Adrenal gland (tissue), 5 donors: ENCODE measurements at regions not wholly inside any gene's neighbourhood (a gene's known extent, or its start where the extent isn't known, plus 50 kb on each side); places are given as distances from the start of the nearest gene placed in this dataset.

Source experiments
- POLR2A ChIP-seq, 2 donors: fragments of 450-650 bp; IDR thresholded peaks; one replicate each; pipeline ENCODE4 v1.6.1; 2017; ENCODE audit warnings: antibody characterized with exemption in 2 of 2, mild to moderate bottlenecking in 2 of 2, moderate library complexity in 1 of 2
- TF ChIP-seq, protein P1 (sequence below), 6 experiments: fragments of 450-650 bp in 4 of 6; fragments of 200-600 bp in 2 of 6; sonication (generic) in 1 of 6; IDR thresholded peaks; 1 replicate in 5 of 6; 2 replicates in 1 of 6; pipeline versions ENCODE4 v1.5.1 to v1.8.0; 2016 to 2021; ENCODE audit warnings: antibody characterized with exemption in 6 of 6, mild to moderate bottlenecking in 2 of 6, moderate library complexity in 1 of 6
- donor health status: DM: no; HTN: no; CAD: no.

DNA sequence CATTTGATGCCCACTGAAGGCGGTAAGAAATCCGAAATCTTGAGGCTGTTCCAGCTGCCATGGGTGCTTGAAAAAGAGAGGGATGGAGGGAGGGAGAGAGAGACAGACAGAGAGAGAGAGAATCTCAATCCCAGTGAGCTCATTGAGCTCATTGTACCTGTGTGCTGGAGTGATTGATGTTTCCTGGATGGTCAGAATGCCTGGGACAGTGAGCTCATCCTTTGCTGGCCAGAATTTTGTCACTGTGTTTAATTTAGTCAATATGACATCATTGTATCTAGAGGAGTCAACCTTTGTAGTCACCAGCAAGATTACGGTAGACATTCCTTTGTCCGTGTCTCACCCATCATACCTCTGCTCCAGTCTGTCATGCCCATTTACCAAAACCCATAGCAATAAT is 625.4 kb upstream of the POM121L12 start:
- TF ChIP-seq, protein P1, sequence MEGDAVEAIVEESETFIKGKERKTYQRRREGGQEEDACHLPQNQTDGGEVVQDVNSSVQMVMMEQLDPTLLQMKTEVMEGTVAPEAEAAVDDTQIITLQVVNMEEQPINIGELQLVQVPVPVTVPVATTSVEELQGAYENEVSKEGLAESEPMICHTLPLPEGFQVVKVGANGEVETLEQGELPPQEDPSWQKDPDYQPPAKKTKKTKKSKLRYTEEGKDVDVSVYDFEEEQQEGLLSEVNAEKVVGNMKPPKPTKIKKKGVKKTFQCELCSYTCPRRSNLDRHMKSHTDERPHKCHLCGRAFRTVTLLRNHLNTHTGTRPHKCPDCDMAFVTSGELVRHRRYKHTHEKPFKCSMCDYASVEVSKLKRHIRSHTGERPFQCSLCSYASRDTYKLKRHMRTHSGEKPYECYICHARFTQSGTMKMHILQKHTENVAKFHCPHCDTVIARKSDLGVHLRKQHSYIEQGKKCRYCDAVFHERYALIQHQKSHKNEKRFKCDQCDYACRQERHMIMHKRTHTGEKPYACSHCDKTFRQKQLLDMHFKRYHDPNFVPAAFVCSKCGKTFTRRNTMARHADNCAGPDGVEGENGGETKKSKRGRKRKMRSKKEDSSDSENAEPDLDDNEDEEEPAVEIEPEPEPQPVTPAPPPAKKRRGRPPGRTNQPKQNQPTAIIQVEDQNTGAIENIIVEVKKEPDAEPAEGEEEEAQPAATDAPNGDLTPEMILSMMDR (IDR thresholded peaks at IDR 0.05) = no peak
- no peak for TF ChIP-seq POLR2A (IDR thresholded peaks at IDR 0.05)
